Mesenchymal stem cell (in vitro differentiated cells and primary cell): ENCODE measurements at regions not wholly inside any gene's neighbourhood (a gene's known extent, or its start where the extent isn't known, plus 50 kb on each side); places are given as distances from the start of the nearest gene placed in this dataset.
A peak's percentile ranks its signal among the peaks of the same experiment; 100 is the strongest.

Source experiments
- DNase-seq: peaks from one replicate; pipeline ENCODE4 v3.0.0-alpha.2; 2013
- H2AFZ ChIP-seq: one replicate; pipeline ENCODE4 v1.6.1; 2013; ENCODE audit warnings: low read depth, mild to moderate bottlenecking, control low read depth, inconsistent platforms, low read length, moderate library complexity
- H2AK5ac ChIP-seq: 2 replicates; pipeline ENCODE4 v1.6.1; 2013; ENCODE audit warnings: low read length, moderate library complexity, mild to moderate bottlenecking, inconsistent platforms; ENCODE audit not compliant: severe bottlenecking
- H2BK120ac ChIP-seq: one replicate; pipeline ENCODE4 v1.6.1; 2013; ENCODE audit warnings: low read depth, mild to moderate bottlenecking, inconsistent platforms, low read length, moderate library complexity
- H2BK12ac ChIP-seq, 2 experiments: one replicate each; pipeline ENCODE4 v1.6.1; 2013; ENCODE audit warnings: inconsistent platforms in 2 of 2, low read length in 2 of 2, mild to moderate bottlenecking in 2 of 2, moderate library complexity in 2 of 2, control low read depth in 1 of 2
- H2BK15ac ChIP-seq: one replicate; pipeline ENCODE4 v1.6.1; 2013; ENCODE audit warnings: mild to moderate bottlenecking, low read depth, inconsistent platforms; ENCODE audit not compliant: poor library complexity, severe bottlenecking
- H2BK5ac ChIP-seq: 2 replicates; pipeline ENCODE4 v1.6.1; 2013; ENCODE audit warnings: low read depth, mild to moderate bottlenecking, low read length, control low read depth, inconsistent platforms; ENCODE audit not compliant: poor library complexity, severe bottlenecking
- H3K14ac ChIP-seq, 2 experiments: one replicate each; pipeline ENCODE4 v1.6.1; 2013; ENCODE audit warnings: inconsistent platforms in 2 of 2, low read length in 2 of 2, control low read depth in 1 of 2, mild to moderate bottlenecking in 1 of 2, moderate library complexity in 1 of 2
- H3K18ac ChIP-seq, 2 experiments: one replicate each; pipeline ENCODE4 v1.6.1; 2013; ENCODE audit warnings: inconsistent platforms in 2 of 2, low read length in 2 of 2, control low read depth in 1 of 2, low read depth in 1 of 2, mild to moderate bottlenecking in 1 of 2
- H3K23ac ChIP-seq, 2 experiments: one replicate each; pipeline ENCODE4 v1.6.1; 2013; ENCODE audit warnings: inconsistent platforms in 2 of 2, low read length in 2 of 2, mild to moderate bottlenecking in 2 of 2, moderate library complexity in 2 of 2, control low read depth in 1 of 2
- H3K27ac ChIP-seq: 2 replicates; pipeline ENCODE4 v1.5.1; 2013; ENCODE audit warnings: mild to moderate bottlenecking, moderate library complexity, low read length, control low read depth, inconsistent platforms; ENCODE audit not compliant: poor library complexity, severe bottlenecking
- H3K27me3 ChIP-seq, 2 experiments: 2 replicates each; pipeline versions ENCODE4 v1.6.1 to v1.7.0; 2013; ENCODE audit warnings: low read length in 2 of 2, mild to moderate bottlenecking in 2 of 2, moderate library complexity in 2 of 2, control low read depth in 1 of 2, inconsistent platforms in 1 of 2; ENCODE audit not compliant: control insufficient read depth in 1 of 2, insufficient read depth in 1 of 2
- H3K36me3 ChIP-seq, 2 experiments: 2 replicates each; pipeline versions ENCODE4 v1.6.1 to v1.7.0; 2013; ENCODE audit warnings: low read length in 2 of 2, control low read depth in 1 of 2, inconsistent platforms in 1 of 2, low read depth in 1 of 2, mild to moderate bottlenecking in 1 of 2; ENCODE audit not compliant: insufficient read depth in 2 of 2, control insufficient read depth in 1 of 2
- H3K4ac ChIP-seq, 2 experiments: one replicate each; pipeline ENCODE4 v1.6.1; 2013; ENCODE audit warnings: inconsistent platforms in 2 of 2, low read length in 2 of 2, mild to moderate bottlenecking in 2 of 2, moderate library complexity in 2 of 2, control low read depth in 1 of 2, low read depth in 1 of 2
- H3K4me1 ChIP-seq: 2 replicates; pipeline ENCODE4 v1.6.1; 2013; ENCODE audit warnings: low read depth, low read length, control low read depth; ENCODE audit not compliant: control insufficient read depth, insufficient read depth
- H3K4me2 ChIP-seq: 2 replicates; pipeline ENCODE4 v1.6.1; 2013; ENCODE audit warnings: low read length, mild to moderate bottlenecking, inconsistent platforms; ENCODE audit not compliant: poor library complexity, severe bottlenecking
- H3K4me3 ChIP-seq, 2 experiments: 2 replicates each; pipeline versions ENCODE4 v1.5.1 to v1.7.0; 2013; ENCODE audit warnings: low read length in 2 of 2, mild to moderate bottlenecking in 2 of 2, control low read depth in 1 of 2, low read depth in 1 of 2; ENCODE audit not compliant: insufficient read depth in 1 of 2
- H3K79me1 ChIP-seq: replicated peaks from 2 replicates; pipeline ENCODE4 v1.6.1; 2013; ENCODE audit warnings: mild to moderate bottlenecking, control low read depth, low read length, inconsistent platforms; ENCODE audit not compliant: poor library complexity, severe bottlenecking
- H3K9ac ChIP-seq: 2 replicates; pipeline ENCODE4 v1.7.0; 2013; ENCODE audit warnings: mild to moderate bottlenecking, low read length, moderate library complexity
- H3K9me3 ChIP-seq: 2 replicates; pipeline ENCODE4 v1.7.0; 2013; ENCODE audit warnings: mild to moderate bottlenecking, low read length; ENCODE audit not compliant: control insufficient read depth
- H4K8ac ChIP-seq: one replicate; pipeline ENCODE4 v1.6.1; 2013; ENCODE audit warnings: inconsistent platforms, mild to moderate bottlenecking, low read length, moderate library complexity
- H4K91ac ChIP-seq: one replicate; pipeline ENCODE4 v1.6.1; 2013; ENCODE audit warnings: mild to moderate bottlenecking, low read length, inconsistent platforms
- WGBS: methylation state at CpG from one replicate; pipeline ENCODE4 v1.1.7; 2013; ENCODE audit warnings: mixed read lengths; 5-methylcytosine and 5-hydroxymethylcytosine counted together

DNA sequence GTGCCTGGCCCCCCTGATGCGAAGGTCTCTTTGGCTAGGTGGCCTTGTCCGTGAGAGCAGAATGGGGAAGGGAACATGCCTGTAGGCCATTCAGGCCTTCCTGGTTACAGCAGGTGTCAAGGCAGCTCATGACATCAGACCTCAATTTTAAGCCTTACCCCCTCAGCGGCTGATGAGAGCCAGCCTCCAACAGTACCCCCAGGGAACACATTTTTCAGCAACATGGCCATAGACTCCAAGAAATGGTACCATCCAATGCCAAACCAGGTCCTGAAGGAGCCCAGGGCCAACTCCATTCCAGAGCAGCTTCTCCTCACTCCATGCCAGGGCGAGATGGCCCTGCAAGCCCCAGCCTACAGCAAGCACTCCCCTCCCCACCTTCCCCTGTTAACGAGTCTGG is 199.2 kb downstream of the SMAD2 start:
- Histone ChIP-seq H3K79me1 (no peaks in the 10 kb centered on the region), H2BK5ac (no peak overlapping the region), H2AK5ac (no peak overlapping the region), H3K9ac (no peak overlapping the region), H2AFZ (no peak overlapping the region), H3K36me3 (no peaks in the 10 kb centered on the region), H3K27me3 (peaks cover 0 to 41% of the 10 kb centered on the region in 2 experiments), H2BK15ac (no peak overlapping the region), H3K9me3 (no peaks in the 10 kb centered on the region), H3K4me1 (peaks cover 4% of the 10 kb centered on the region), H3K4me2 (no peak overlapping the region), H4K8ac (no peak overlapping the region), H3K4ac (no peak overlapping the region), H2BK120ac (no peak overlapping the region), H3K4me3 (no peak overlapping the region), H3K18ac (no peak overlapping the region), H3K23ac (no peak overlapping the region), H4K91ac (no peak overlapping the region), H3K27ac (no peak overlapping the region), H2BK12ac (no peak overlapping the region), H3K14ac (no peak overlapping the region)
- 72% methylated on average over 5 of the region's 5 CpGs for WGBS
- DNase-seq = no peak

- H3K4me1 ChIP-seq = peaks cover 4% of the 10 kb centered on the region
- H3K4ac ChIP-seq = no peak overlapping the region
- no peak overlapping the region for H3K9ac ChIP-seq
- H4K91ac ChIP-seq = no peak overlapping the region
- H2BK5ac ChIP-seq = no peak overlapping the region
- no peak overlapping the region for H2BK15ac ChIP-seq
- H4K8ac ChIP-seq = no peak overlapping the region
- H2AK5ac ChIP-seq = no peak overlapping the region
- peak; percentile 1 for DNase-seq
- no peak overlapping the region for H2BK120ac ChIP-seq
- no peak overlapping the region for H2AFZ ChIP-seq
- 25% methylated on average over 3 of the region's 5 CpGs for WGBS
- no peaks in the 10 kb centered on the region for H3K79me1 ChIP-seq
- no peak overlapping the region for H3K14ac ChIP-seq
- peaks cover 0 to 36% of the 10 kb centered on the region in 2 experiments for H3K27me3 ChIP-seq
- no peaks in the 10 kb centered on the region for H3K9me3 ChIP-seq
- H3K4me3 ChIP-seq = no peak overlapping the region
- no peaks in the 10 kb centered on the region for H3K36me3 ChIP-seq
- no peak overlapping the region for H3K27ac ChIP-seq
- H2BK12ac ChIP-seq = no peak overlapping the region
- H3K23ac ChIP-seq = no peak overlapping the region
- H3K18ac ChIP-seq = no peak overlapping the region
- H3K4me2 ChIP-seq = no peak overlapping the region
Measured at GRCh38 chr18:47730795-47731194, 199.7 kb downstream of the SMAD2 start.

- Histone ChIP-seq H2BK15ac (no peak overlapping the region), H3K18ac (no peak overlapping the region), H3K4ac (no peak overlapping the region), H3K27ac (no peak overlapping the region), H2BK120ac (no peak overlapping the region), H3K23ac (no peak overlapping the region), H3K4me1 (peaks cover 4% of the 10 kb centered on the region), H3K4me2 (no peak overlapping the region), H3K4me3 (no peak overlapping the region), H3K14ac (no peak overlapping the region), H3K27me3 (peaks cover 0 to 24% of the 10 kb centered on the region in 2 experiments), H2AFZ (no peak overlapping the region), H3K79me1 (no peaks in the 10 kb centered on the region), H4K8ac (no peak overlapping the region), H4K91ac (no peak overlapping the region), H3K9ac (no peak overlapping the region), H3K36me3 (no peaks in the 10 kb centered on the region), H3K9me3 (no peaks in the 10 kb centered on the region), H2BK12ac (no peak overlapping the region), H2AK5ac (no peak overlapping the region), H2BK5ac (no peak overlapping the region)
- no peak for DNase-seq
- 80% methylated on average over 6 of the region's 6 CpGs for WGBS
Measured at GRCh38 chr18:47729356-47729755, 201.1 kb downstream of the SMAD2 start.

DNA sequence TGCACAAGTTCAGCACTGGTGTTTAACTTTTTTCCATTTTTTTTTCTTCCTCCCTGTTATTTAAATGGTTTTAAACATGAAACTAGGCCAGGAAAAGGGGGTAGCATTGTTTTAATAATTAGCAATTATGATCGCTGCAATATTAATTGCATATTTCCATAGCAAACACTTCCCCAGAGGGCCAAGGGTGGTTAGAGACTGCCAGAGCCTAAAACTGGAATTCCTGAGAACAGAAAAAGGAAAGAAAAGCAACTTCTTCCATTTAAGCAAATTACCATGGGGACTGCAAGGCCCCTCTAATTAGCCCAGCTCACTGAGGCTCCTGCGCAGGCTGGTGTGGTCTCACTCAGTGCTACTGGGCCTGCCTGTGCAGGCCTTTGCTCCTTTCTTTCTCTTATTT is 201.5 kb downstream of the SMAD2 start:
- Histone ChIP-seq H2AFZ (no peak overlapping the region), H4K8ac (no peak overlapping the region), H3K27ac (no peak overlapping the region), H3K14ac (no peak overlapping the region), H3K4me3 (no peak overlapping the region), H2BK5ac (no peak overlapping the region), H4K91ac (no peak overlapping the region), H3K9ac (no peak overlapping the region), H2AK5ac (no peak overlapping the region), H3K27me3 (peaks cover 0 to 20% of the 10 kb centered on the region in 2 experiments), H2BK120ac (no peak overlapping the region), H3K9me3 (no peaks in the 10 kb centered on the region), H3K4me1 (peaks cover 4% of the 10 kb centered on the region), H3K18ac (no peak overlapping the region), H3K23ac (no peak overlapping the region), H2BK12ac (no peak overlapping the region), H3K4me2 (no peak overlapping the region), H2BK15ac (no peak overlapping the region), H3K4ac (no peak overlapping the region), H3K36me3 (no peaks in the 10 kb centered on the region), H3K79me1 (no peaks in the 10 kb centered on the region)
- WGBS = 97% methylated on average over 2 of the region's 2 CpGs
- no peak for DNase-seq
